Loucy (cell line): ENCODE measurements at regions not wholly inside any gene's neighbourhood (a gene's known extent, or its start where the extent isn't known, plus 50 kb on each side); places are given as distances from the start of the nearest gene placed in this dataset.

Experiments used
- H2AFZ ChIP-seq: fragments of 200-600 bp; sonication (generic); 2 replicates; pipeline ENCODE4 v1.6.0; 2016; ENCODE audit warnings: antibody characterized with exemption, mild to moderate bottlenecking, low read length, moderate library complexity
- H3F3A ChIP-seq: fragments of 200-600 bp; 2 replicates; pipeline ENCODE4 v1.6.0; 2016; ENCODE audit warnings: antibody characterized with exemption, low read depth, mild to moderate bottlenecking
- H3K27me3 ChIP-seq: fragments of 200-600 bp; sonication (generic); 2 replicates; pipeline ENCODE4 v1.6.1; 2014; ENCODE audit warnings: low read length, mild to moderate bottlenecking; ENCODE audit not compliant: insufficient read depth, poor library complexity, severe bottlenecking
- H3K36me3 ChIP-seq: fragments of 200-600 bp; sonication (generic); 2 replicates; pipeline ENCODE4 v1.6.1; 2016; ENCODE audit warnings: low read length; ENCODE audit not compliant: insufficient read depth
- H3K4me1 ChIP-seq: fragments of 200-600 bp; sonication (generic); 2 replicates; pipeline ENCODE4 v1.5.1; 2014; ENCODE audit warnings: low read length, mild to moderate bottlenecking; ENCODE audit not compliant: insufficient read depth, poor library complexity, severe bottlenecking
- H3K4me2 ChIP-seq: fragments of 200-600 bp; sonication (generic); 2 replicates; pipeline ENCODE4 v1.6.0; 2014; ENCODE audit warnings: antibody characterized with exemption, low read length, low read depth, mild to moderate bottlenecking; ENCODE audit not compliant: poor library complexity, severe bottlenecking
- H3K4me3 ChIP-seq: fragments of 200-600 bp; sonication (generic); 2 replicates; pipeline ENCODE4 v1.5.1; 2014; ENCODE audit warnings: low read length, mild to moderate bottlenecking, mixed read lengths; ENCODE audit not compliant: poor library complexity, severe bottlenecking
- H3K79me2 ChIP-seq: fragments of 200-600 bp; sonication (generic); 2 replicates; pipeline ENCODE4 v1.6.1; 2014; ENCODE audit warnings: low read length; ENCODE audit not compliant: insufficient read depth
- H3K9ac ChIP-seq: fragments of 200-600 bp; sonication (generic); 2 replicates; pipeline ENCODE4 v1.6.0; 2014; ENCODE audit warnings: mild to moderate bottlenecking, low read depth, low read length, moderate library complexity; ENCODE audit not compliant: poor library complexity, severe bottlenecking
- H3K9me2 ChIP-seq: fragments of 200-600 bp; sonication (generic); replicated peaks from 2 replicates; pipeline ENCODE4 v1.6.1; 2016; ENCODE audit warnings: low read depth, low read length, mixed read lengths
- H3K9me3 ChIP-seq: fragments of 200-600 bp; sonication (generic); 2 replicates; pipeline ENCODE4 v1.6.1; 2014; ENCODE audit warnings: mild to moderate bottlenecking, antibody characterized with exemption, low read length, low read depth; ENCODE audit not compliant: insufficient read depth
- H4K20me1 ChIP-seq: fragments of 200-600 bp; sonication (generic); 2 replicates; pipeline ENCODE4 v1.6.0; 2014; ENCODE audit warnings: antibody characterized with exemption, low read length, mild to moderate bottlenecking; ENCODE audit not compliant: insufficient read depth, poor library complexity, severe bottlenecking
- EZH2phosphoT487 ChIP-seq: fragments of 200-600 bp; IDR thresholded peaks from 2 replicates; pipeline ENCODE4 v1.6.1; 2018; ENCODE audit warnings: antibody characterized with exemption, mild to moderate bottlenecking, moderate library complexity, borderline replicate concordance
- TF ChIP-seq, protein P1 (sequence below): fragments of 200-600 bp; sonication (generic); conservative IDR thresholded peaks from 2 replicates; pipeline ENCODE4 v1.5.1; 2014; ENCODE audit warnings: mild to moderate bottlenecking, antibody characterized with exemption, low read length

DNA sequence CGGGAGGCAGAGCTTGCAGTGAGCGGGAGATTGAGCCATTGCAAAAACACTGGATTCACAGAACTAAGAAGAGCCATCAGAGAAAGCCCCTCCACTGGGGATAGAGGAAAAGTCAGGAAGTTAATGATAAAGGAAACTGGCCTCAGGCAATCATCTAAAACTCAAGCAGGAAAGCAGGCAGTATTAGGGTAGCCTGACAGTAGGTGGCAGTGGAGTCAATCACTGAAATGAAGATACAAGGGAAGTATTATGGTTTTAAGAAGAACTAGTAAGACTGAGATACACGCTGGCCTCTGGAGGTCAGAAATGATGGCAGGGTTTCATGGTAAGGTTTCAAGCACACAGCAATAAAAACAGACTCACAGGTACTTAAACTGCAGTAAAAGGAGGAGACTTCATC lies 578.3 kb downstream of the HACE1 start:
- H3K79me2 ChIP-seq, result no peaks in the 10 kb centered on the region
- H3K4me3 ChIP-seq, result no peak overlapping the region
- peaks cover 15% of the 10 kb centered on the region for H3K4me1 ChIP-seq
- H3K4me2 ChIP-seq, result no peak overlapping the region
- H3K9me3 ChIP-seq, result no peaks in the 10 kb centered on the region; the same call in 1 of the 2 replicates
- no peaks in the 10 kb centered on the region for H3K27me3 ChIP-seq
- H3K9ac ChIP-seq, result no peak overlapping the region
- no peaks in the 10 kb centered on the region for H4K20me1 ChIP-seq
- no peaks in the 10 kb centered on the region for H3F3A ChIP-seq
- no peak overlapping the region for H2AFZ ChIP-seq
- H3K36me3 ChIP-seq, result no peaks in the 10 kb centered on the region
- no peaks in the 10 kb centered on the region for H3K9me2 ChIP-seq
- TF ChIP-seq, protein P1, sequence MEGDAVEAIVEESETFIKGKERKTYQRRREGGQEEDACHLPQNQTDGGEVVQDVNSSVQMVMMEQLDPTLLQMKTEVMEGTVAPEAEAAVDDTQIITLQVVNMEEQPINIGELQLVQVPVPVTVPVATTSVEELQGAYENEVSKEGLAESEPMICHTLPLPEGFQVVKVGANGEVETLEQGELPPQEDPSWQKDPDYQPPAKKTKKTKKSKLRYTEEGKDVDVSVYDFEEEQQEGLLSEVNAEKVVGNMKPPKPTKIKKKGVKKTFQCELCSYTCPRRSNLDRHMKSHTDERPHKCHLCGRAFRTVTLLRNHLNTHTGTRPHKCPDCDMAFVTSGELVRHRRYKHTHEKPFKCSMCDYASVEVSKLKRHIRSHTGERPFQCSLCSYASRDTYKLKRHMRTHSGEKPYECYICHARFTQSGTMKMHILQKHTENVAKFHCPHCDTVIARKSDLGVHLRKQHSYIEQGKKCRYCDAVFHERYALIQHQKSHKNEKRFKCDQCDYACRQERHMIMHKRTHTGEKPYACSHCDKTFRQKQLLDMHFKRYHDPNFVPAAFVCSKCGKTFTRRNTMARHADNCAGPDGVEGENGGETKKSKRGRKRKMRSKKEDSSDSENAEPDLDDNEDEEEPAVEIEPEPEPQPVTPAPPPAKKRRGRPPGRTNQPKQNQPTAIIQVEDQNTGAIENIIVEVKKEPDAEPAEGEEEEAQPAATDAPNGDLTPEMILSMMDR, result peak; percentile 56
- TF ChIP-seq EZH2phosphoT487, result no peak

DNA sequence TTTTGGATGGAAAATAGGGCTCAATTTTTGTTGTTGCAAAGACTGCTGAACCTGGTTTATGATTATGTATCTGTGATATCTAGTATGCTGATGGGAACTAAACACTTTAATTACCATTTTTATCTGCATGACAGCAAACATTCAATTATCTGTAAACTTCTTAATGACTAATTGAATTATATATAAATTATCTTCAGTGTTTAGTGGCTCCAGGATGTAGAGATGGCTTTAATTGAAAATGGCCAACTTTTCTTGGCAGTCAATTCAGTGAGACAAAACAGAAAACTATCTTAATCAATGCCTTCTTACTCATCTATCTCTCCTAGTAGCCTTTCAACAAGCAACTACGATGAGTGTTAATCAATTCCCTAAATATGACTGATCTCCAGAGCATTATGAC lies 591.3 kb downstream of the HACE1 start:
- Histone ChIP-seq H3F3A (no peaks in the 10 kb centered on the region), H2AFZ (no peak overlapping the region), H3K9me3 (no peaks in the 10 kb centered on the region), H3K4me3 (no peak overlapping the region), H3K79me2 (no peaks in the 10 kb centered on the region), H3K27me3 (no peaks in the 10 kb centered on the region), H3K9me2 (no peaks in the 10 kb centered on the region), H3K4me1 (no peaks in the 10 kb centered on the region), H4K20me1 (no peaks in the 10 kb centered on the region), H3K36me3 (no peaks in the 10 kb centered on the region), H3K9ac (no peak overlapping the region), H3K4me2 (no peak overlapping the region)
- no peak for TF ChIP-seq EZH2phosphoT487
- TF ChIP-seq, protein P1, result no peak

DNA sequence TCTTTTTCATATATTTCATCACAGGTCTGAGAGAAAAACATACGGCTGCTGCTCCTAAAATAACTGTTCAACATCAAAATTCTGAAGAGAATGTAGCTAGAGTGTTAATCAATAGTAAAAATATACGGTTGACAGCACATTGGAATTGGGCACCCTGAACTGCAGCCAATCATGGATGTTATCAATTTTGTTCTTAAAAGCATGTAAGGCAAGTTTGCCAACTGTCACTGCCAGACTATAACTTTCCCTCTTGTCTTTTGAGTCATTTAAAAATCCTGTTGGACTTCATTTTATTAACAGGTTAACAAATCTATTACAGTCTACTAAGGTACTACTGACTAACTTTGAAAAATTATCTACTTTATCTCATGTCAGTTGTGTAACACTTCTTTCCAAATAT lies 592.8 kb downstream of the HACE1 start:
- Histone ChIP-seq H3K9me3 (no peaks in the 10 kb centered on the region), H3K9ac (no peak overlapping the region), H3K36me3 (no peaks in the 10 kb centered on the region), H3K27me3 (no peaks in the 10 kb centered on the region), H2AFZ (no peak overlapping the region), H4K20me1 (no peaks in the 10 kb centered on the region), H3K4me1 (no peaks in the 10 kb centered on the region), H3K9me2 (no peaks in the 10 kb centered on the region), H3K4me2 (no peak overlapping the region), H3K79me2 (no peaks in the 10 kb centered on the region), H3K4me3 (no peak overlapping the region), H3F3A (no peaks in the 10 kb centered on the region)
- TF ChIP-seq EZH2phosphoT487, result no peak
- TF ChIP-seq, protein P1, result no peak
